Gastrocnemius medialis (tissue), 4 donors: ENCODE measurements at regions not wholly inside any gene's neighbourhood (a gene's known extent, or its start where the extent isn't known, plus 50 kb on each side); places are given as distances from the start of the nearest gene placed in this dataset.

Source experiments
- CTCF ChIP-seq, 5 experiments: fragments of 450-650 bp in 3 of 5; fragments of 200-600 bp in 2 of 5; sonication (generic) in 2 of 5; IDR thresholded peaks in 4 of 5; conservative IDR thresholded peaks in 1 of 5; 1 replicate in 4 of 5; 2 replicates in 1 of 5; pipeline ENCODE4 v1.5.1; 2016 to 2019; ENCODE audit warnings: antibody characterized with exemption in 5 of 5, mild to moderate bottlenecking in 3 of 5, moderate library complexity in 3 of 5
- POLR2A ChIP-seq, 2 donors: fragments of 450-650 bp; IDR thresholded peaks; one replicate each; pipeline ENCODE4 v1.6.1; 2017; ENCODE audit warnings: antibody characterized with exemption in 2 of 2, mild to moderate bottlenecking in 2 of 2, moderate library complexity in 2 of 2

DNA sequence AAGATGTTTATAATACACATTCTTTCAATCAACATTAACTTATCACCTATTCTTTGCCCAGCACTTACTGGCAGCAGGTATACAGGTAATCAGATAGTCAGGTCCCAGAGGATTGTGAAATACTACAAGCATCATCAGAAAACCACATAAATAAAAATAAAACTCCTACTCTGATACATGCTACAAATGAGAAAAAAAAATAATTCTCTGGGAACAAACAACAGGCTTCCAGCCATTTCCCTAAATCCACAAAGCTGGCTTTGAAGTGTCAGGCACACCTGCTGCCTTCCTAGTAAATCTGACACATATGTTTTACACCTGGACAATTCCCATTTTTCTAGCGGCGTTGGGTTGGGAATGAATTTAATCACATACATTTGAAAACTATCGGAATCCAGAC lies 384.5 kb upstream of the CDH4 start:
- TF ChIP-seq CTCF (IDR thresholded peaks at IDR 0.05 in 4 of 5, conservative IDR thresholded peaks at IDR 0.05 in 1 of 5) (no peak), POLR2A (IDR thresholded peaks at IDR 0.05) (no peak)
